Heart left ventricle (tissue), 13 donors: ENCODE measurements at regions not wholly inside any gene's neighbourhood (a gene's known extent, or its start where the extent isn't known, plus 50 kb on each side); places are given as distances from the start of the nearest gene placed in this dataset.

ENCODE experiments used
- POLR2A ChIP-seq, 2 donors: fragments of 450-650 bp; IDR thresholded peaks; one replicate each; pipeline ENCODE4 v1.6.1; 2017; ENCODE audit warnings: antibody characterized with exemption in 2 of 2, mild to moderate bottlenecking in 2 of 2, moderate library complexity in 2 of 2
- TF ChIP-seq, protein P1 (sequence below), 12 donors: fragments of 200-600 bp; sonication (generic) in 4 of 12; IDR thresholded peaks; one replicate each; pipeline versions ENCODE4 v1.5.0 to v1.8.0; 2018 to 2022; ENCODE audit warnings: antibody characterized with exemption in 12 of 12, mild to moderate bottlenecking in 5 of 12
- donor health status: ischemic (EF 13 %, LVEDD 7.1; RV severe dilation, severe dysfunction).
- donor health status: DM: no; HTN: yes; CAD: no.
- donor health status: DM: no; HTN: no; CAD: no.
- donor health status: ischemic (EF 25% LVEDD 6.9; RV normal size, moderate dysfunction).
- donor health status: ischemic (EF 25% LVEDD 5.7; RV mildly dilated, moderate dysfunction).
- donor health status: ischemic (EF 35%, LVEDD 5.7; RV mildly dilated, moderate dysfunction).
- donor health status: nonischemic (EF 11% LVEDD 7.7; RV severe dilation, severe dysfunction).
- donor health status: DM: yes; HTN: yes; CAD: no.
- donor health status: PGD.
- donor health status: ischemic (EF 29% LVEDD 5.4; RV normal size, mild dysfunction).
- donor health status: nonischemic (EF 23%, LVEDD 6.1; RV moderate dilation, normal function).

DNA sequence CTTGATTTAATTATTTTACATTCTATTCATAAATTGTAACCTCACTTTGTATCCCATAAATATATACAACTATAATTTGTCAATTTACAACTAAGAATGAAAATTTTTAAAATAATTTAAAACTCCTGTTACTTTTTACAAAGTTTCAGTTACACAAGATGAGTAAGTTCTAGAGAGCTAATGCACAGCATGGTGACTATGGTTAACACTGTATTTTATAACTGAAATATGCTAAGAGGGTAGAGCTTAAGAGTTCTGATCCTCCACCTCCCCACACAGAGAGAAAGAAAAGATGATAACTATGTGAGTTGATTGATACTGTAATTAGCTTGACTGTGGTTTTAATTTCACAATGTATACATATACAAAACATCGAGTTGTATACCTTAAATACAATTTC, 412.5 kb upstream of the DDI1 start:
- TF ChIP-seq POLR2A (IDR thresholded peaks at IDR 0.05), result no peak
- TF ChIP-seq, protein P1, sequence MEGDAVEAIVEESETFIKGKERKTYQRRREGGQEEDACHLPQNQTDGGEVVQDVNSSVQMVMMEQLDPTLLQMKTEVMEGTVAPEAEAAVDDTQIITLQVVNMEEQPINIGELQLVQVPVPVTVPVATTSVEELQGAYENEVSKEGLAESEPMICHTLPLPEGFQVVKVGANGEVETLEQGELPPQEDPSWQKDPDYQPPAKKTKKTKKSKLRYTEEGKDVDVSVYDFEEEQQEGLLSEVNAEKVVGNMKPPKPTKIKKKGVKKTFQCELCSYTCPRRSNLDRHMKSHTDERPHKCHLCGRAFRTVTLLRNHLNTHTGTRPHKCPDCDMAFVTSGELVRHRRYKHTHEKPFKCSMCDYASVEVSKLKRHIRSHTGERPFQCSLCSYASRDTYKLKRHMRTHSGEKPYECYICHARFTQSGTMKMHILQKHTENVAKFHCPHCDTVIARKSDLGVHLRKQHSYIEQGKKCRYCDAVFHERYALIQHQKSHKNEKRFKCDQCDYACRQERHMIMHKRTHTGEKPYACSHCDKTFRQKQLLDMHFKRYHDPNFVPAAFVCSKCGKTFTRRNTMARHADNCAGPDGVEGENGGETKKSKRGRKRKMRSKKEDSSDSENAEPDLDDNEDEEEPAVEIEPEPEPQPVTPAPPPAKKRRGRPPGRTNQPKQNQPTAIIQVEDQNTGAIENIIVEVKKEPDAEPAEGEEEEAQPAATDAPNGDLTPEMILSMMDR (IDR thresholded peaks at IDR 0.05), result no peak
